IMR-90 (cell line): ENCODE measurements at regions not wholly inside any gene's neighbourhood (a gene's known extent, or its start where the extent isn't known, plus 50 kb on each side); places are given as distances from the start of the nearest gene placed in this dataset.

Experiments
- ATAC-seq: fragments of 200-7000 bp; cut with Tn5 transposase; 2 replicates; pipeline ENCODE4 v1.9.1; 2020; ENCODE audit warnings: low read depth, mild to moderate bottlenecking, moderate library complexity
- BruUV-seq: library from RNA; stranded (reverse); fragments of 400-500 nt; replicated peaks from 2 replicates; lab custom pipeline; 2021; lab: Mats Ljungman, UMichigan
- CTCF ChIA-PET: fragments of 300-600 bp; formaldehyde crosslinking; extraction: SDS; loops from one replicate; lab custom pipeline; 2021; ENCODE audit warnings: antibody characterized with exemption; lab: Yijun Ruan, JAX
- POLR2A ChIA-PET: fragments of 300-600 bp; sonication (Branson Sonifier 250); formaldehyde crosslinking; loops from one replicate; lab custom pipeline; 2022; ENCODE audit warnings: antibody characterized with exemption; ENCODE audit not compliant: unreplicated experiment; lab: Charles Lee
- DNase-seq: peaks from one replicate; pipeline ENCODE4 v3.0.0; 2013
- H2AFZ ChIP-seq: replicated peaks from 2 replicates; pipeline ENCODE3; 2013; ENCODE audit warnings: low read length, mild to moderate bottlenecking; ENCODE audit not compliant: poor library complexity
- H2AK5ac ChIP-seq: 2 replicates; pipeline ENCODE4 v1.6.1; 2013; ENCODE audit warnings: low read depth, low read length, inconsistent platforms
- H2AK9ac ChIP-seq: replicated peaks from 2 replicates; pipeline ENCODE3; 2013; ENCODE audit warnings: mild to moderate bottlenecking, low read depth, low read length, moderate library complexity; ENCODE audit not compliant: poor library complexity
- H2BK120ac ChIP-seq: 2 replicates; pipeline ENCODE4 v1.6.1; 2013; ENCODE audit warnings: low read depth, low read length, inconsistent platforms
- H2BK15ac ChIP-seq: 3 replicates; pipeline ENCODE4 v1.6.1; 2013; ENCODE audit warnings: low read depth, low read length, inconsistent platforms
- H2BK20ac ChIP-seq: 2 replicates; pipeline ENCODE4 v1.6.1; 2013; ENCODE audit warnings: low read depth, mild to moderate bottlenecking, inconsistent platforms, low read length, moderate library complexity
- H2BK5ac ChIP-seq: 2 replicates; pipeline ENCODE4 v1.6.1; 2013; ENCODE audit warnings: mild to moderate bottlenecking, low read depth, low read length, inconsistent platforms; ENCODE audit not compliant: poor library complexity, severe bottlenecking
- H3K14ac ChIP-seq: replicated peaks from 2 replicates; pipeline ENCODE4 v1.6.1; 2013; ENCODE audit warnings: low read depth, low read length, inconsistent platforms
- H3K18ac ChIP-seq: 2 replicates; pipeline ENCODE4 v1.6.1; 2013; ENCODE audit warnings: low read depth, low read length, control low read depth
- H3K23ac ChIP-seq: 2 replicates; pipeline ENCODE4 v1.6.1; 2013; ENCODE audit warnings: low read depth, low read length, inconsistent platforms
- H3K27ac ChIP-seq: 2 replicates; pipeline ENCODE4 v1.5.1; 2013; ENCODE audit warnings: mild to moderate bottlenecking, control low read depth, low read length; ENCODE audit not compliant: insufficient read depth
- H3K27me3 ChIP-seq: 2 replicates; pipeline ENCODE4 v1.6.1; 2013; ENCODE audit warnings: low read length; ENCODE audit not compliant: control insufficient read depth, insufficient read depth
- H3K36me3 ChIP-seq: 2 replicates; pipeline ENCODE4 v1.6.1; 2013; ENCODE audit warnings: low read length, mixed read lengths; ENCODE audit not compliant: control insufficient read depth, insufficient read depth
- H3K4ac ChIP-seq: 2 replicates; pipeline ENCODE4 v1.6.1; 2013; ENCODE audit warnings: low read depth, low read length, inconsistent platforms
- H3K4me1 ChIP-seq: 2 replicates; pipeline ENCODE4 v1.6.1; 2013; ENCODE audit warnings: low read length, mixed read lengths; ENCODE audit not compliant: control insufficient read depth, insufficient read depth
- H3K4me2 ChIP-seq: 2 replicates; pipeline ENCODE4 v1.6.1; 2013; ENCODE audit warnings: low read depth, mild to moderate bottlenecking, control low read depth, low read length, moderate library complexity
- H3K4me3 ChIP-seq: 2 replicates; pipeline ENCODE4 v1.5.1; 2013; ENCODE audit warnings: low read depth, mild to moderate bottlenecking, control low read depth, low read length, moderate library complexity; ENCODE audit not compliant: insufficient read depth
- H3K56ac ChIP-seq: 2 replicates; pipeline ENCODE4 v1.6.1; 2013; ENCODE audit warnings: low read length, inconsistent platforms; ENCODE audit not compliant: insufficient read depth; ENCODE audit errors: extremely low read depth
- H3K79me1 ChIP-seq, 2 experiments: 2 replicates each; pipeline ENCODE4 v1.6.1; 2013; ENCODE audit warnings: low read length in 2 of 2, inconsistent platforms in 1 of 2, low read depth in 1 of 2
- H3K9ac ChIP-seq: 2 replicates; pipeline ENCODE4 v1.6.1; 2013; ENCODE audit warnings: low read depth, low read length, control low read depth
- H3K9me1 ChIP-seq: 2 replicates; pipeline ENCODE4 v1.6.1; 2013; ENCODE audit warnings: low read length, inconsistent platforms; ENCODE audit not compliant: insufficient read depth
- H3K9me3 ChIP-seq: 2 replicates; pipeline ENCODE4 v1.6.1; 2013; ENCODE audit warnings: low read length; ENCODE audit not compliant: control insufficient read depth, insufficient read depth
- H4K20me1 ChIP-seq: 2 replicates; pipeline ENCODE4 v1.6.1; 2013; ENCODE audit warnings: low read length, inconsistent platforms; ENCODE audit not compliant: insufficient read depth
- H4K5ac ChIP-seq: 2 replicates; pipeline ENCODE4 v1.6.1; 2013; ENCODE audit warnings: mild to moderate bottlenecking, low read depth, low read length, control low read depth
- H4K8ac ChIP-seq, 2 experiments: 2 replicates each; pipeline ENCODE4 v1.6.1; 2013; ENCODE audit warnings: low read depth in 2 of 2, low read length in 2 of 2, control low read depth in 1 of 2, inconsistent platforms in 1 of 2
- H4K91ac ChIP-seq: 2 replicates; pipeline ENCODE4 v1.6.1; 2013; ENCODE audit warnings: low read depth, low read length, inconsistent platforms; ENCODE audit not compliant: insufficient read depth
- MAZ ChIP-seq: IDR thresholded peaks from 2 replicates; pipeline ENCODE4 v1.6.1; 2012; ENCODE audit warnings: low read depth, mild to moderate bottlenecking, low read length, improper control_type of control experiment, moderate library complexity, borderline replicate concordance
- RFX5 ChIP-seq: IDR thresholded peaks from 2 replicates; pipeline ENCODE4 v1.8.0; 2012; ENCODE audit warnings: low read depth, mild to moderate bottlenecking, low read length, moderate library complexity
- SMC3 ChIP-seq: fragments of 150-350 bp; IDR thresholded peaks from 2 replicates; pipeline ENCODE4 v1.6.1; 2016; ENCODE audit warnings: low read depth, mild to moderate bottlenecking, antibody characterized with exemption, low read length, moderate library complexity
- dilution Hi-C: fragments of 300-500 bp; cut with HindIII; formaldehyde crosslinking; loops from one replicate; pipeline ENCODE4 v1.14.3; 2018; ENCODE audit warnings: low sequenced_read_pairs; ENCODE audit not compliant: unreplicated experiment
- in situ Hi-C: fragments of 300-500 bp; cut with MboI; formaldehyde crosslinking; loops from 3 replicates; pipeline ENCODE4 v1.14.3; 2019; ENCODE audit warnings: low sequenced_read_pairs, inconsistent platforms, mixed read lengths
- intact Hi-C: fragments of 100-400 bp; cut with micrococcal nuclease; formaldehyde crosslinking; loops from 2 replicates; pipeline ENCODE4 v1.10.0; 2022
- TF ChIP-seq, protein P1 (sequence below): conservative IDR thresholded peaks from 2 replicates; pipeline ENCODE4 v1.5.1; 2012; ENCODE audit warnings: mild to moderate bottlenecking, low read depth, low read length, improper control_type of control experiment
- TF ChIP-seq, protein P2 (sequence below): fragments of 150-350 bp; IDR thresholded peaks from 2 replicates; pipeline ENCODE4 v1.6.1; 2016; ENCODE audit warnings: low read depth, mild to moderate bottlenecking, low read length, moderate library complexity, borderline replicate concordance

DNA sequence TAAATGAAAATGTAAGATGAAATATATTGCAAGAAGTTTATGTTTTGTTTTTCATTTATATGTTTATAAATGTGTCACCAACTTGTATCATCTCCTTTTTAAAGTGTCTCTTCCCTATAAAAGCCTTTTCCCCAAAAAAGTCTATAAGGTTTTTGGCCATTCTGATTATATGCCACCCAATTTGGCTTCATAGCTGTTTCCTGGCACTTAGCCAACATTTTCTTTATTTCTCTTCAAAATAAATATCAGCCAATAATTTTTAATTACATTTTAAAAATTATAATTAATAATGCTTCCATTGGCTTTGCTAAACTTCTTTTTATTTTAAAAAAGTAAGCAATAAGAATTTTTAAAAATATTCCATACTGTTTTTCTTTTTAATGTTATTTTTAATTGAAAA, 171.8 kb downstream of the RASSF9 start:
- H3K9me3 ChIP-seq = no peaks in the 10 kb centered on the region
- no peaks in the 10 kb centered on the region for H3K4me1 ChIP-seq
- in situ Hi-C loops = no loop called here
- H2AK9ac ChIP-seq = no peak overlapping the region
- H3K23ac ChIP-seq = no peak overlapping the region
- H3K14ac ChIP-seq = no peak overlapping the region
- H3K56ac ChIP-seq = no peak overlapping the region
- H3K27me3 ChIP-seq = no peaks in the 10 kb centered on the region
- H4K8ac ChIP-seq = no peak overlapping the region
- no peak overlapping the region for H3K4me2 ChIP-seq
- no peak overlapping the region for H4K5ac ChIP-seq
- ATAC-seq (no peak), DNase-seq (no peak)
- dilution Hi-C loops = no loop called here
- H4K20me1 ChIP-seq = no peaks in the 10 kb centered on the region
- H2BK20ac ChIP-seq = no peak overlapping the region
- no peak overlapping the region for H2AFZ ChIP-seq
- TF ChIP-seq MAZ (no peak), SMC3 (no peak), RFX5 (no peak)
- TF ChIP-seq, protein P1, sequence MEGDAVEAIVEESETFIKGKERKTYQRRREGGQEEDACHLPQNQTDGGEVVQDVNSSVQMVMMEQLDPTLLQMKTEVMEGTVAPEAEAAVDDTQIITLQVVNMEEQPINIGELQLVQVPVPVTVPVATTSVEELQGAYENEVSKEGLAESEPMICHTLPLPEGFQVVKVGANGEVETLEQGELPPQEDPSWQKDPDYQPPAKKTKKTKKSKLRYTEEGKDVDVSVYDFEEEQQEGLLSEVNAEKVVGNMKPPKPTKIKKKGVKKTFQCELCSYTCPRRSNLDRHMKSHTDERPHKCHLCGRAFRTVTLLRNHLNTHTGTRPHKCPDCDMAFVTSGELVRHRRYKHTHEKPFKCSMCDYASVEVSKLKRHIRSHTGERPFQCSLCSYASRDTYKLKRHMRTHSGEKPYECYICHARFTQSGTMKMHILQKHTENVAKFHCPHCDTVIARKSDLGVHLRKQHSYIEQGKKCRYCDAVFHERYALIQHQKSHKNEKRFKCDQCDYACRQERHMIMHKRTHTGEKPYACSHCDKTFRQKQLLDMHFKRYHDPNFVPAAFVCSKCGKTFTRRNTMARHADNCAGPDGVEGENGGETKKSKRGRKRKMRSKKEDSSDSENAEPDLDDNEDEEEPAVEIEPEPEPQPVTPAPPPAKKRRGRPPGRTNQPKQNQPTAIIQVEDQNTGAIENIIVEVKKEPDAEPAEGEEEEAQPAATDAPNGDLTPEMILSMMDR = no peak
- TF ChIP-seq, protein P2, sequence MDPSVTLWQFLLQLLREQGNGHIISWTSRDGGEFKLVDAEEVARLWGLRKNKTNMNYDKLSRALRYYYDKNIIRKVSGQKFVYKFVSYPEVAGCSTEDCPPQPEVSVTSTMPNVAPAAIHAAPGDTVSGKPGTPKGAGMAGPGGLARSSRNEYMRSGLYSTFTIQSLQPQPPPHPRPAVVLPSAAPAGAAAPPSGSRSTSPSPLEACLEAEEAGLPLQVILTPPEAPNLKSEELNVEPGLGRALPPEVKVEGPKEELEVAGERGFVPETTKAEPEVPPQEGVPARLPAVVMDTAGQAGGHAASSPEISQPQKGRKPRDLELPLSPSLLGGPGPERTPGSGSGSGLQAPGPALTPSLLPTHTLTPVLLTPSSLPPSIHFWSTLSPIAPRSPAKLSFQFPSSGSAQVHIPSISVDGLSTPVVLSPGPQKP = no peak
- CTCF ChIA-PET = no interaction called here
- POLR2A ChIA-PET = no interaction called here
- intact Hi-C loops = no loop called here
- H3K79me1 ChIP-seq = no peaks in the 10 kb centered on the region
- H4K91ac ChIP-seq = no peak overlapping the region
- H2BK5ac ChIP-seq = no peak overlapping the region
- H2BK120ac ChIP-seq = no peak overlapping the region
- no peak overlapping the region for H3K27ac ChIP-seq
- no peak overlapping the region for H3K18ac ChIP-seq
- BruUV-seq = no TSS peak
- no peaks in the 10 kb centered on the region for H3K36me3 ChIP-seq
- no peak overlapping the region for H3K4ac ChIP-seq
- no peak overlapping the region for H2BK15ac ChIP-seq
- H3K4me3 ChIP-seq = no peak overlapping the region
- H3K9me1 ChIP-seq = no peaks in the 10 kb centered on the region
- H2AK5ac ChIP-seq = no peak overlapping the region
- no peak overlapping the region for H3K9ac ChIP-seq
